DND-41 (cell line): ENCODE measurements at regions not wholly inside any gene's neighbourhood (a gene's known extent, or its start where the extent isn't known, plus 50 kb on each side); places are given as distances from the start of the nearest gene placed in this dataset.
"Not testable (repeated sequence)": the region's sequence is repeated elsewhere in the genome, so short reads cannot be mapped to it uniquely, and the experiment has no call there.

Source experiments
- ATAC-seq: fragments of 200-7000 bp; cut with Tn5 transposase; 3 replicates; pipeline ENCODE4 v1.9.1; 2021; ENCODE audit warnings: low read depth; ENCODE audit not compliant: insufficient read depth
- DNase-seq: peaks from one replicate; pipeline ENCODE4 v3.0.0-alpha.2; 2020
- H2AFZ ChIP-seq: 2 replicates; pipeline ENCODE4 v1.6.0; 2012; ENCODE audit warnings: low read depth, low read length
- H3K27ac ChIP-seq: 2 replicates; pipeline ENCODE4 v1.5.1; 2012; ENCODE audit warnings: low read length, inconsistent platforms
- H3K27me3 ChIP-seq: fragments of 200-600 bp; sonication (generic); 2 replicates; pipeline ENCODE4 v1.6.0; 2012; ENCODE audit warnings: low read length, mild to moderate bottlenecking, inconsistent platforms; ENCODE audit not compliant: insufficient read depth, poor library complexity
- H3K36me3 ChIP-seq: 2 replicates; pipeline ENCODE4 v1.5.1; 2012; ENCODE audit warnings: low read length, inconsistent platforms; ENCODE audit not compliant: insufficient read depth
- H3K4me1 ChIP-seq: 2 replicates; pipeline ENCODE4 v1.5.1; 2012; ENCODE audit warnings: mild to moderate bottlenecking, low read length; ENCODE audit not compliant: insufficient read depth
- H3K4me2 ChIP-seq: 2 replicates; pipeline ENCODE4 v1.6.0; 2012; ENCODE audit warnings: mild to moderate bottlenecking, moderate library complexity, low read length, inconsistent platforms; ENCODE audit not compliant: insufficient read depth
- H3K4me3 ChIP-seq, 2 experiments: fragments of 200-600 bp in 1 of 2; shearing (Covaris generic) in 1 of 2; 2 replicates each; pipeline ENCODE4 v1.5.1; 2012 to 2016; ENCODE audit warnings: inconsistent platforms in 2 of 2, low read length in 2 of 2, mild to moderate bottlenecking in 2 of 2, low read depth in 1 of 2, moderate library complexity in 1 of 2
- H3K79me2 ChIP-seq: 2 replicates; pipeline ENCODE4 v1.6.0; 2012; ENCODE audit warnings: low read length, inconsistent platforms; ENCODE audit not compliant: insufficient read depth
- H3K9ac ChIP-seq: 2 replicates; pipeline ENCODE4 v1.6.0; 2012; ENCODE audit warnings: low read depth, mild to moderate bottlenecking, inconsistent platforms, low read length, moderate library complexity
- H3K9me3 ChIP-seq: 2 replicates; pipeline ENCODE4 v1.5.1; 2012; ENCODE audit warnings: low read length, moderate library complexity, mild to moderate bottlenecking, inconsistent platforms; ENCODE audit not compliant: insufficient read depth, severe bottlenecking
- H4K20me1 ChIP-seq: 2 replicates; pipeline ENCODE4 v1.6.0; 2012; ENCODE audit warnings: low read length; ENCODE audit not compliant: insufficient read depth

- not testable (repeated sequence) for H3K4me3 ChIP-seq, DNase-seq, H3K9me3 ChIP-seq, H3K4me1 ChIP-seq, H3K9ac ChIP-seq, ATAC-seq, H3K79me2 ChIP-seq, H3K27me3 ChIP-seq, H3K36me3 ChIP-seq, H2AFZ ChIP-seq, H3K27ac ChIP-seq, H4K20me1 ChIP-seq, H3K4me2 ChIP-seq
These were observed 244.0 kb downstream of the RTP5 start for GRCh38 chr2:242113492-242113891.

- H3K27ac ChIP-seq, DNase-seq, ATAC-seq, H3K4me1 ChIP-seq, H2AFZ ChIP-seq, H3K79me2 ChIP-seq, H4K20me1 ChIP-seq, H3K9ac ChIP-seq, H3K36me3 ChIP-seq, H3K9me3 ChIP-seq, H3K4me3 ChIP-seq, H3K27me3 ChIP-seq, H3K4me2 ChIP-seq: not testable (repeated sequence)
These were observed 247.1 kb downstream of the RTP5 start for GRCh38 chr2:242116676-242117075.

GRCh38 chr2:242117305-242117704, 247.8 kb downstream of the RTP5 start:
- not testable (repeated sequence) for ATAC-seq, H4K20me1 ChIP-seq, H3K4me1 ChIP-seq

GRCh38 chr2:242119682-242120081, 250.2 kb downstream of the RTP5 start:
- not testable (repeated sequence) for H2AFZ ChIP-seq, H3K36me3 ChIP-seq, H3K9me3 ChIP-seq, H3K4me2 ChIP-seq, H3K4me3 ChIP-seq, H4K20me1 ChIP-seq, H3K79me2 ChIP-seq, DNase-seq, ATAC-seq, H3K27me3 ChIP-seq, H3K27ac ChIP-seq, H3K9ac ChIP-seq, H3K4me1 ChIP-seq

More at GRCh38 chr2:242117305-242117704, 247.8 kb downstream of the RTP5 start:
- DNase-seq, H3K27me3 ChIP-seq, H3K9me3 ChIP-seq, H3K9ac ChIP-seq, H3K36me3 ChIP-seq, H3K4me2 ChIP-seq, H3K27ac ChIP-seq, H3K4me3 ChIP-seq, H3K79me2 ChIP-seq, H2AFZ ChIP-seq: not testable (repeated sequence)

DNA sequence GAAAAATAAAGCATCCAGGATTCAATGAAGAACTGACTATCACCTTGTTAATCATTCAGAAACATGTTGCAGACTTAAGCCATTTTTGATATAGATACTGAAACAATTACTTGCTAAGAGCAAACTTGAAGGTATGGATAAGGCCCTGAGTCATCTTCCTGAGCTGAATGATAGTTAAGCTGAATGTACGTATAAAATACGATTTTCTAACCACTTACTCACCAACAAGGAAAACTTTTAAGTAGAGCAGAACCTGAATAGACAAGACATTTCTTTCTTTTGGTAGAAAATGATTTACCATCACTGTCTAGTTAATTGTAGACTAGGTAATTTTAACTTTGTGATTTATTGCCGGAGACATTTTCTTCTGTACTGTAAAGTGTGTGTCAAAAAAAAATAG, 261.2 kb downstream of the RTP5 start:
- ATAC-seq, DNase-seq, H3K27me3 ChIP-seq, H3K79me2 ChIP-seq, H3K36me3 ChIP-seq, H2AFZ ChIP-seq, H3K9ac ChIP-seq, H3K4me3 ChIP-seq, H3K4me1 ChIP-seq, H3K27ac ChIP-seq, H3K4me2 ChIP-seq, H3K9me3 ChIP-seq, H4K20me1 ChIP-seq: not testable (repeated sequence)

DNA sequence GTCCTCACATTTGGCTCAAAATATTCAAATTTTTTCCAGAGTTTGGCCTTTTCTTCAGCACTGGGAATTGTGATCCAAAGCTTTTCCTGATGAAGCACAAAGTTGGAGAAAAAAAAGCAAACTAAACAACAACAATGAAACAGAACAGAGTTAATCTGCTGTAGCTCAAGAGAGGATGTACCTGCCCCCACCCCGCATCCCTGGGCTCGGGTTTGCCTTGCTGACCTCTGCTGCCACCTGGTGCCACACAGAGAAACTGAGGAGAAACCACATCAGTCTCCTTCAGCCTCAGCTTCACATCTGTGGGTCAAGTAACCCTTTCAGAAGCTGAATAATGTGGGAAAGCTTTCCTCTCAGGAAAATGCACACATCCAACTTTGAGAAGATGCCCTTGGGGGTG, 290.4 kb downstream of the RTP5 start:
- H4K20me1 ChIP-seq, H3K4me3 ChIP-seq, H3K27me3 ChIP-seq, H3K4me1 ChIP-seq, H3K9me3 ChIP-seq, H3K9ac ChIP-seq, H3K36me3 ChIP-seq, ATAC-seq, DNase-seq, H2AFZ ChIP-seq, H3K4me2 ChIP-seq, H3K79me2 ChIP-seq, H3K27ac ChIP-seq: not testable (repeated sequence)

- H3K79me2 ChIP-seq, H3K4me3 ChIP-seq, H3K9ac ChIP-seq, DNase-seq, H3K4me2 ChIP-seq, ATAC-seq, H3K27me3 ChIP-seq, H3K27ac ChIP-seq, H3K36me3 ChIP-seq, H3K4me1 ChIP-seq, H3K9me3 ChIP-seq, H4K20me1 ChIP-seq, H2AFZ ChIP-seq: not testable (repeated sequence)
These were observed 295.6 kb downstream of the RTP5 start for GRCh38 chr2:242165115-242165514.

DNA sequence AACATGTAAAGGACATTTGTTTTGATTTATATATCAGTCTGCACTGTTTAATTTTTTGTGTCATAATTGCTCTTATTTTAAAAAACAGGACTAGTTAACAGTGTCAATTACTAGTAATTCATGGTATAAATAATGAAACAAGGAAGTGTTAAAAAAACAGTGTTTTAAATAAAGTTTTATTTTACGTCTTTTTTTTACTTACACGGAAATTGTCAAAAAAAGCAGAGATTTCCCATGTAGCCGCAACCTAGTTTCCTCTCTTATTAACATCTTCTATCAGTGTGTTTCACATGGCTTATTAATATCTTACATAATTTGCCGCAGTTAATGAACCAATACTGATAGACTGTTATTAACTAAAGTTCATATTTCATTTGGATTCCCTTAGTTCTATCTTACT, 301.8 kb downstream of the RTP5 start:
- not testable (repeated sequence) for H3K27ac ChIP-seq, H3K27me3 ChIP-seq, DNase-seq, H3K4me2 ChIP-seq, H3K36me3 ChIP-seq, H3K79me2 ChIP-seq, H2AFZ ChIP-seq, H3K4me1 ChIP-seq, H4K20me1 ChIP-seq, H3K9me3 ChIP-seq, ATAC-seq, H3K9ac ChIP-seq, H3K4me3 ChIP-seq
